ENCODE measurements at regions not wholly inside any gene's neighbourhood (a gene's known extent, or its start where the extent isn't known, plus 50 kb on each side); places are given as distances from the start of the nearest gene placed in this dataset.

GRCh38 chr3:103127098-103127630 is 692.3 kb downstream of the ZPLD1 start:
- Mint-ChIP-seq H3K27me3 (ENCODE audit: low read depth, poor library complexity) (no peaks in the 10 kb centered on the region), H3K27ac (no peak overlapping the region), H3K9me3 (no peaks in the 10 kb centered on the region), H3K36me3 (ENCODE audit: low read depth) (no peaks in the 10 kb centered on the region), H3K4me3 (no peak overlapping the region), H3K4me1 (no peaks in the 10 kb centered on the region)
- TF ChIP-seq CTCF (IDR thresholded peaks at IDR 0.05): no peak
- no peak for DNase-seq

- TF ChIP-seq CTCF (IDR thresholded peaks at IDR 0.05): no peak
- Mint-ChIP-seq H3K4me1 (no peaks in the 10 kb centered on the region), H3K4me3 (no peak overlapping the region), H3K27ac (no peak overlapping the region), H3K27me3 (ENCODE audit: low read depth, poor library complexity) (no peaks in the 10 kb centered on the region), H3K9me3 (no peaks in the 10 kb centered on the region), H3K36me3 (ENCODE audit: low read depth) (no peaks in the 10 kb centered on the region)
- no peak for DNase-seq
These were observed 692.9 kb downstream of the ZPLD1 start for GRCh38 chr3:103127737-103128136.

GRCh38 chr3:103134023-103134724 is 699.4 kb downstream of the ZPLD1 start:
- Mint-ChIP-seq H3K27me3 (ENCODE audit: low read depth, poor library complexity) (no peaks in the 10 kb centered on the region), H3K27ac (no peak overlapping the region), H3K4me1 (no peaks in the 10 kb centered on the region), H3K9me3 (no peaks in the 10 kb centered on the region), H3K36me3 (ENCODE audit: low read depth) (no peaks in the 10 kb centered on the region), H3K4me3 (no peak overlapping the region)
- TF ChIP-seq CTCF (IDR thresholded peaks at IDR 0.05): no peak
- no peak for DNase-seq

- no peaks in the 10 kb centered on the region for H3K36me3 Mint-ChIP-seq (ENCODE audit: low read depth)
- H3K9me3 Mint-ChIP-seq: no peaks in the 10 kb centered on the region
- H3K27ac Mint-ChIP-seq: no peak overlapping the region
- H3K27me3 Mint-ChIP-seq (ENCODE audit: low read depth, poor library complexity): no peaks in the 10 kb centered on the region
- no peak overlapping the region for H3K4me3 Mint-ChIP-seq
- H3K4me1 Mint-ChIP-seq: peaks cover 6% of the 10 kb centered on the region
- DNase-seq: no peak
- TF ChIP-seq CTCF (IDR thresholded peaks at IDR 0.05): no peak
These were observed 701.8 kb downstream of the ZPLD1 start for GRCh38 chr3:103136621-103137020.

GRCh38 chr3:103137830-103138229 is 703.0 kb downstream of the ZPLD1 start:
- Mint-ChIP-seq H3K4me3 (no peak overlapping the region), H3K4me1 (peaks cover 6% of the 10 kb centered on the region), H3K36me3 (ENCODE audit: low read depth) (no peaks in the 10 kb centered on the region), H3K27me3 (ENCODE audit: low read depth, poor library complexity) (no peaks in the 10 kb centered on the region), H3K9me3 (no peaks in the 10 kb centered on the region), H3K27ac (no peak overlapping the region)
- DNase-seq: no peak
- TF ChIP-seq CTCF (IDR thresholded peaks at IDR 0.05): no peak

GRCh38 chr3:103158183-103158582 is 723.4 kb downstream of the ZPLD1 start:
- Mint-ChIP-seq H3K36me3 (ENCODE audit: low read depth) (no peaks in the 10 kb centered on the region), H3K9me3 (no peaks in the 10 kb centered on the region), H3K4me3 (no peak overlapping the region), H3K4me1 (peaks cover 9% of the 10 kb centered on the region), H3K27me3 (ENCODE audit: low read depth, poor library complexity) (no peaks in the 10 kb centered on the region), H3K27ac (peak overlapping the region; percentile 11)
- no peak for DNase-seq
- TF ChIP-seq CTCF (IDR thresholded peaks at IDR 0.05): no peak
